ENCODE measurements at regions not wholly inside any gene's neighbourhood (a gene's known extent, or its start where the extent isn't known, plus 50 kb on each side); places are given as distances from the start of the nearest gene placed in this dataset.
"Not testable (repeated sequence)": the region's sequence is repeated elsewhere in the genome, so short reads cannot be mapped to it uniquely, and the experiment has no call there.

- no peak for DNase-seq
Measured at GRCh38 chr7:153012203-153012602, 252.7 kb downstream of the ACTR3B start.

- no peak for DNase-seq
Measured at GRCh38 chr7:153017223-153017622, 257.7 kb downstream of the ACTR3B start.

- DNase-seq, result no peak
Measured at GRCh38 chr7:153021542-153021941, 262.0 kb downstream of the ACTR3B start.

GRCh38 chr7:153022475-153023193 lies 263.1 kb downstream of the ACTR3B start:
- DNase-seq, result no peak

GRCh38 chr7:153023194-153023592 lies 263.6 kb downstream of the ACTR3B start:
- DNase-seq, result no peak

- DNase-seq, result no peak
Measured at GRCh38 chr7:153027210-153027609, 267.7 kb downstream of the ACTR3B start.

- no peak for DNase-seq
Measured at GRCh38 chr7:153027904-153028303, 268.4 kb downstream of the ACTR3B start.

GRCh38 chr7:153030976-153031375 lies 271.4 kb downstream of the ACTR3B start:
- no peak for DNase-seq

- DNase-seq, result no peak
Measured at GRCh38 chr7:153034791-153035190, 275.2 kb downstream of the ACTR3B start.

GRCh38 chr7:153036396-153037063 lies 277.0 kb downstream of the ACTR3B start:
- DNase-seq, result no peak

- no peak for DNase-seq
Measured at GRCh38 chr7:153043440-153043839, 283.9 kb downstream of the ACTR3B start.

GRCh38 chr7:153044981-153045380 lies 285.4 kb downstream of the ACTR3B start:
- DNase-seq, result no peak

- DNase-seq, result no peak
Measured at GRCh38 chr7:153047079-153047959, 287.8 kb downstream of the ACTR3B start.

- no peak for DNase-seq
Measured at GRCh38 chr7:153052206-153052605, 292.7 kb downstream of the ACTR3B start.

GRCh38 chr7:153061910-153062528 lies 302.5 kb downstream of the ACTR3B start:
- DNase-seq, result no peak

GRCh38 chr7:153065051-153065450 lies 305.5 kb downstream of the ACTR3B start:
- DNase-seq, result no peak

- DNase-seq, result no peak
Measured at GRCh38 chr7:153066711-153067110, 307.2 kb downstream of the ACTR3B start.

GRCh38 chr7:153070141-153070540 lies 310.6 kb downstream of the ACTR3B start:
- no peak for DNase-seq

- DNase-seq, result no peak
Measured at GRCh38 chr7:153072806-153073205, 313.3 kb downstream of the ACTR3B start.

GRCh38 chr7:153076289-153076688 lies 316.7 kb downstream of the ACTR3B start:
- DNase-seq, result not testable (repeated sequence)

GRCh38 chr7:153081496-153081895 lies 321.9 kb downstream of the ACTR3B start:
- DNase-seq, result no peak

GRCh38 chr7:153084278-153084677 lies 324.7 kb downstream of the ACTR3B start:
- DNase-seq, result no peak

- DNase-seq, result no peak
Measured at GRCh38 chr7:153087498-153087897, 327.9 kb downstream of the ACTR3B start.
